ENCODE measurements at regions not wholly inside any gene's neighbourhood (a gene's known extent, or its start where the extent isn't known, plus 50 kb on each side); places are given as distances from the start of the nearest gene placed in this dataset.

DNA sequence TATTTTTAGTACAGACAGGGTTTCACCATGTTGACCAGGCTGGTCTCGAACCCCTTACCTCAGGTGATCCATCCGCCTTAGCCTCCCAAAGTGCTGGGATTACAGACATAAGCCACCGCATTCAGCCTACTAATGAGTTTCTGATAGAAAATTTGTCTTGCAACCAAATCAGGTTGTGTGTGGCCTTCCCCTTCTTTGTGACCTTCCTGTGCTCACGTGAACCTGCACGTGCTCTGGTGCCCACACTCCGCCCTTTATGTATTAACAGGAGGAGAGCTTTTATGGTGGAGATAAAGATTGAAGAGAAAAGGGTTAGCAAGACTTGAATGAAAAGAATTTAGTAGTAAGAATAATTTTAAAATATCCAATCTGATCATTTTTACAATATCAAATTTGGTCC, 343.5 kb upstream of the TMEM132C start:
- Histone ChIP-seq H3K27ac (ENCODE audit: low read depth, low read length) (no peak overlapping the region), H2BK5ac (ENCODE audit: low read depth, low read length) (no peak overlapping the region), H4K91ac (replicated peaks; ENCODE audit: insufficient read length, low read length) (no peak overlapping the region), H3K36me3 (ENCODE audit: control insufficient read depth in 2 of 4, insufficient read depth in 4 of 4, low read length in 3 of 4) (no peaks in the 10 kb centered on the region), H2BK20ac (ENCODE audit: low read length) (no peak overlapping the region), H4K5ac (ENCODE audit: insufficient read length, low read depth, low read length) (no peak overlapping the region), H3K27me3 (replicated peaks in 1 of 4; ENCODE audit: control insufficient read depth in 3 of 4, extremely low read depth in 1 of 4, insufficient read depth in 3 of 4, low read length in 3 of 4) (no peaks in the 10 kb centered on the region), H3K4me1 (replicated peaks in 1 of 4; ENCODE audit: control insufficient read depth in 3 of 4, insufficient read depth in 4 of 4, low read length in 3 of 4) (no peaks in the 10 kb centered on the region), H2BK120ac (replicated peaks; ENCODE audit: low read depth, low read length) (no peak overlapping the region), H4K8ac (ENCODE audit: extremely low read depth, insufficient read depth, low read length) (no peak overlapping the region), H3K23me2 (ENCODE audit: low read depth, low read length) (no peaks in the 10 kb centered on the region), H2AFZ (ENCODE audit: low read length) (no peak overlapping the region), H3K18ac (ENCODE audit: extremely low read depth, low read length) (no peak overlapping the region), H3K9ac (replicated peaks in 1 of 4; ENCODE audit: extremely low read depth in 1 of 4, low read depth in 3 of 4, low read length in 3 of 4) (no peak overlapping the region), H3K23ac (ENCODE audit: insufficient read length) (no peak overlapping the region), H2BK12ac (ENCODE audit: low read depth, low read length) (no peak overlapping the region), H2BK15ac (ENCODE audit: low read length) (no peak overlapping the region), H3K9me3 (ENCODE audit: insufficient read depth in 2 of 2, low read depth in 1 of 2, low read length in 1 of 2) (no peaks in the 10 kb centered on the region), H2AK5ac (ENCODE audit: low read depth, low read length) (no peak overlapping the region), H4K20me1 (replicated peaks in 1 of 2; ENCODE audit: control insufficient read depth in 1 of 2, insufficient read depth in 2 of 2, low read length in 2 of 2) (no peaks in the 10 kb centered on the region), H3K56ac (replicated peaks; ENCODE audit: insufficient read length, low read depth, low read length) (no peak overlapping the region), H3K4ac (replicated peaks; ENCODE audit: insufficient read length, low read depth, low read length) (no peak overlapping the region), H3K4me2 (ENCODE audit: insufficient read depth in 1 of 2, low read depth in 2 of 2, low read length in 2 of 2) (no peak overlapping the region), H3K4me3 (ENCODE audit: extremely low read depth in 1 of 4, insufficient read depth in 2 of 4, low read depth in 3 of 4, low read length in 4 of 4) (no peak overlapping the region), H3K14ac (ENCODE audit: insufficient read length) (no peak overlapping the region), H3K79me2 (ENCODE audit: control insufficient read depth in 1 of 2, insufficient read depth in 2 of 2, low read length in 2 of 2) (no peaks in the 10 kb centered on the region), H3K79me1 (ENCODE audit: low read depth, low read length) (no peaks in the 10 kb centered on the region)
- ChIA-PET CTCF (ENCODE audit: partially characterized antibody) (interaction anchor here (1.6 kb wide), 1 partner anchor 213 kb away, joined by 4 read pairs; no protein-coding TSS in a partner anchor), POLR2A (ENCODE audit: partially characterized antibody) (no interaction called here)
- 98% methylated on average over 6 of the region's 6 CpGs; no CpG with 5 or more reads in 1 of the 2 experiments for WGBS, 2 experiments (ENCODE audit: extremely low coverage in 1 of 2, insufficient coverage in 1 of 2, insufficient read length in 1 of 2, insufficient replicate concordance in 2 of 2, low coverage in 1 of 2, low lambda C conversion rate in 2 of 2, missing lambda C conversion rate in 1 of 2)
- FAIRE-seq (no peak), DNase-seq (ENCODE audit: low read depth in 1 of 2, low spot score in 2 of 2) (no peak)
- no peak for TF ChIP-seq GTF2F1 (IDR thresholded peaks at IDR 0.05; ENCODE audit: borderline replicate concordance, low read depth, low read length)
- TF ChIP-seq GABPA (IDR thresholded peaks at IDR 0.05; ENCODE audit: borderline replicate concordance, insufficient read depth, low read length): no peak
- TF ChIP-seq ZNF274 (IDR thresholded peaks at IDR 0.05; ENCODE audit: borderline replicate concordance, extremely low read depth, low read length): no peak
